Esophagus muscularis mucosa (tissue), 3 donors: ENCODE measurements at regions not wholly inside any gene's neighbourhood (a gene's known extent, or its start where the extent isn't known, plus 50 kb on each side); places are given as distances from the start of the nearest gene placed in this dataset.

ENCODE experiments used
- CTCF ChIP-seq, 3 experiments: fragments of 200-600 bp in 2 of 3; fragments of 450-650 bp in 1 of 3; sonication (generic) in 2 of 3; IDR thresholded peaks; one replicate each; pipeline ENCODE4 v1.5.1; 2017 to 2019; ENCODE audit warnings: antibody characterized with exemption in 3 of 3, mild to moderate bottlenecking in 2 of 3, moderate library complexity in 1 of 3
- POLR2AphosphoS5 ChIP-seq, 2 donors: sonication (generic); formaldehyde crosslinking; IDR thresholded peaks; one replicate each; pipeline ENCODE4 v1.6.1; 2017; ENCODE audit warnings: antibody characterized with exemption in 2 of 2

- TF ChIP-seq POLR2AphosphoS5 (IDR thresholded peaks at IDR 0.05) (no peak), CTCF (IDR thresholded peaks at IDR 0.05) (no peak)
Observed at GRCh38 chr20:24736131-24736843, 212.8 kb upstream of the CST7 start.
